ENCODE measurements at regions not wholly inside any gene's neighbourhood (a gene's known extent, or its start where the extent isn't known, plus 50 kb on each side); places are given as distances from the start of the nearest gene placed in this dataset.

DNA sequence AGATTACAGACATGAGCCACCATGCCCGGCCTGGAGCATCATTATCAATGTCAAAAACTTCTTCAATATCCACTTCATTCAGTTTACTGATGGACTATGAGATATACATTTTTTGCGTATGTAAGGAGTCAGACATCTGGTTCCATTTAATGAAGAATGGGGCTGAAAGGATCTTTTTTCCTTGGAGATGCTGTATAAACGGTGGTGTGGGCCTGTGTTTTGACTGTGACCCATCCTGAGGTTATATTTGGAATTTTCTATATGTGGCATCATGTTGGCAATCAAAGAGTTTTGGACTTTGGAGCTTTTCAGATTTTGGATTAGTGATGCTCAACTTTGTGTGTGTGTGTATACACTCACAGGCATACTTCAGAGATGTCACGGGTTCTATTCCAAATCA lies 85.7 kb upstream of the FBXL17 start:
- no peaks in the 10 kb centered on the region for H3F3A ChIP-seq (ENCODE audit: low read depth)
- no peak for TF ChIP-seq EZH2phosphoT487 (IDR thresholded peaks at IDR 0.05; ENCODE audit: borderline replicate concordance)
- TF ChIP-seq, protein P1, sequence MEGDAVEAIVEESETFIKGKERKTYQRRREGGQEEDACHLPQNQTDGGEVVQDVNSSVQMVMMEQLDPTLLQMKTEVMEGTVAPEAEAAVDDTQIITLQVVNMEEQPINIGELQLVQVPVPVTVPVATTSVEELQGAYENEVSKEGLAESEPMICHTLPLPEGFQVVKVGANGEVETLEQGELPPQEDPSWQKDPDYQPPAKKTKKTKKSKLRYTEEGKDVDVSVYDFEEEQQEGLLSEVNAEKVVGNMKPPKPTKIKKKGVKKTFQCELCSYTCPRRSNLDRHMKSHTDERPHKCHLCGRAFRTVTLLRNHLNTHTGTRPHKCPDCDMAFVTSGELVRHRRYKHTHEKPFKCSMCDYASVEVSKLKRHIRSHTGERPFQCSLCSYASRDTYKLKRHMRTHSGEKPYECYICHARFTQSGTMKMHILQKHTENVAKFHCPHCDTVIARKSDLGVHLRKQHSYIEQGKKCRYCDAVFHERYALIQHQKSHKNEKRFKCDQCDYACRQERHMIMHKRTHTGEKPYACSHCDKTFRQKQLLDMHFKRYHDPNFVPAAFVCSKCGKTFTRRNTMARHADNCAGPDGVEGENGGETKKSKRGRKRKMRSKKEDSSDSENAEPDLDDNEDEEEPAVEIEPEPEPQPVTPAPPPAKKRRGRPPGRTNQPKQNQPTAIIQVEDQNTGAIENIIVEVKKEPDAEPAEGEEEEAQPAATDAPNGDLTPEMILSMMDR (conservative IDR thresholded peaks at IDR 0.05; ENCODE audit: low read length) = no peak
- H3K9me3 ChIP-seq (ENCODE audit: insufficient read depth, low read depth, low read length) = no peaks in the 10 kb centered on the region
- no peaks in the 10 kb centered on the region for H3K9me2 ChIP-seq (replicated peaks; ENCODE audit: low read depth, low read length)
- H3K4me1 ChIP-seq (ENCODE audit: insufficient read depth, low read length, poor library complexity, severe bottlenecking) = no peaks in the 10 kb centered on the region
- H3K9ac ChIP-seq (ENCODE audit: low read depth, low read length, poor library complexity, severe bottlenecking) = no peak overlapping the region
- no peaks in the 10 kb centered on the region for H3K27me3 ChIP-seq (ENCODE audit: insufficient read depth, low read length, poor library complexity, severe bottlenecking)
- H2AFZ ChIP-seq (ENCODE audit: low read length) = no peak overlapping the region
- no peak overlapping the region for H3K4me2 ChIP-seq (ENCODE audit: low read depth, low read length, poor library complexity, severe bottlenecking)
- no peaks in the 10 kb centered on the region for H3K36me3 ChIP-seq (ENCODE audit: insufficient read depth, low read length)
- H3K4me3 ChIP-seq (ENCODE audit: low read length, poor library complexity, severe bottlenecking) = no peak overlapping the region
- H4K20me1 ChIP-seq (ENCODE audit: insufficient read depth, low read length, poor library complexity, severe bottlenecking) = no peaks in the 10 kb centered on the region
- H3K79me2 ChIP-seq (ENCODE audit: insufficient read depth, low read length) = no peaks in the 10 kb centered on the region

DNA sequence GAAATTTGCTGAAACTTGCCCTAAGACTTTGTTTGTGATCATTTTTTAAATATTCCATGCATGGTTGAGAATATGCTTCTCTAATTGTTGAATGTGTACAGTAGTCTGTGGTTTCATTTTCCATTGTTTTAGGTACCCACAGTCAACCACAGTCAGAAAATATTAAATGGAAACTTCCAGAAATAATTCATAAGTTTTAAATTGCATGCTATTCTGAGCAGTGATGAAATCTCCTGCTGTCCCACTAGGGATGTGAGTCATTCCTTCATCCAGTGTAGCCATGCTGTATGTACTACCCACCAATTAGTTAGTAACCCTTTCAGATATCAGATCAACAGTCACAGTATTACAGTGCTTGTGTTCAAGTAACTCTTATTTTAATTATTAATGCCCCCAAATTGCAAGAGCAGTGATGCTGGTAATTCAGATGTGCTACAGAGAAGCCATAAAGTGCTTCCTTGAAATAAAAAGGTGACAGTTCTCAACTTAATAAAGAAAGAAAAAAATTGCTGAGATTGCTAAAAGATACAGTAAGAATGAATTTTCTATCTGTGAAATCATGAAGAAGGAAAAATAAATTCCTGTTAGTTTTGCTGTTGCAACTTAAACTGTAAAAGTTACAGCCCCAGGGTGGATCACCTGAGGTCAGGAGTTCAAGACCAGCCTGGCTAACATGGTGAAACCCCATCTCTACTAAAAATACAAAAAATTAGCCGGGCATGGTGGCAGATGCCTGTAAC lies 79.9 kb upstream of the FBXL17 start:
- TF ChIP-seq, protein P1 (conservative IDR thresholded peaks at IDR 0.05; ENCODE audit: low read length) = no peak
- TF ChIP-seq EZH2phosphoT487 (IDR thresholded peaks at IDR 0.05; ENCODE audit: borderline replicate concordance) = no peak
- Histone ChIP-seq H3K79me2 (ENCODE audit: insufficient read depth, low read length) (no peaks in the 10 kb centered on the region), H2AFZ (ENCODE audit: low read length) (no peak overlapping the region), H3K36me3 (ENCODE audit: insufficient read depth, low read length) (no peaks in the 10 kb centered on the region), H3K4me2 (ENCODE audit: low read depth, low read length, poor library complexity, severe bottlenecking) (no peak overlapping the region), H3K4me3 (ENCODE audit: low read length, poor library complexity, severe bottlenecking) (no peak overlapping the region), H3F3A (ENCODE audit: low read depth) (no peaks in the 10 kb centered on the region), H3K4me1 (ENCODE audit: insufficient read depth, low read length, poor library complexity, severe bottlenecking) (no peaks in the 10 kb centered on the region), H4K20me1 (ENCODE audit: insufficient read depth, low read length, poor library complexity, severe bottlenecking) (no peaks in the 10 kb centered on the region), H3K9me3 (ENCODE audit: insufficient read depth, low read depth, low read length) (no peaks in the 10 kb centered on the region), H3K9me2 (replicated peaks; ENCODE audit: low read depth, low read length) (no peaks in the 10 kb centered on the region), H3K27me3 (ENCODE audit: insufficient read depth, low read length, poor library complexity, severe bottlenecking) (no peaks in the 10 kb centered on the region), H3K9ac (ENCODE audit: low read depth, low read length, poor library complexity, severe bottlenecking) (no peak overlapping the region)

DNA sequence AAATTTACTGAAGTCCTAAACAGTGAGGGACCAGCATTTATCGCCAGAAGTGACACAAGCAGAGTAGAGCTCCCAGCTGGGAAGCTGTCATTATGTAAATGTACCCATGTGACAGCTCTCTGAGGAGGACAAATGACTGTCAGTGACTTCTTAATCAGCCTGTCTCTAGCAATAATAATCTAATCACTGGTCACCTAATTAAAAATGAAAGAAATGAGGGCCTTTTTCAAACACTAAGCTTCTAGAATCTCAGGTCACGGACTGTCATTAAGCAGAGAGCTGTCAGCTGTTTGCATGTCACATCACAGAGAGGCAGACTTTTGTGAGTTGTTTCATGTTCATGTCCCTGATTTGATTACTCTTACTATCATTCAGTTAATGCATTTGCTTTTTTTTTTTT lies 77.9 kb upstream of the FBXL17 start:
- no peak overlapping the region for H3K4me3 ChIP-seq (ENCODE audit: low read length, poor library complexity, severe bottlenecking)
- TF ChIP-seq EZH2phosphoT487 (IDR thresholded peaks at IDR 0.05; ENCODE audit: borderline replicate concordance) = no peak
- TF ChIP-seq, protein P1 (conservative IDR thresholded peaks at IDR 0.05; ENCODE audit: low read length) = no peak
- no peak overlapping the region for H3K9ac ChIP-seq (ENCODE audit: low read depth, low read length, poor library complexity, severe bottlenecking)
- no peaks in the 10 kb centered on the region for H3K79me2 ChIP-seq (ENCODE audit: insufficient read depth, low read length)
- no peaks in the 10 kb centered on the region for H3K4me1 ChIP-seq (ENCODE audit: insufficient read depth, low read length, poor library complexity, severe bottlenecking)
- no peaks in the 10 kb centered on the region for H3F3A ChIP-seq (ENCODE audit: low read depth)
- no peaks in the 10 kb centered on the region for H3K36me3 ChIP-seq (ENCODE audit: insufficient read depth, low read length)
- H3K27me3 ChIP-seq (ENCODE audit: insufficient read depth, low read length, poor library complexity, severe bottlenecking) = no peaks in the 10 kb centered on the region
- no peaks in the 10 kb centered on the region for H3K9me2 ChIP-seq (replicated peaks; ENCODE audit: low read depth, low read length)
- H4K20me1 ChIP-seq (ENCODE audit: insufficient read depth, low read length, poor library complexity, severe bottlenecking) = no peaks in the 10 kb centered on the region
- no peak overlapping the region for H2AFZ ChIP-seq (ENCODE audit: low read length)
- H3K4me2 ChIP-seq (ENCODE audit: low read depth, low read length, poor library complexity, severe bottlenecking) = no peak overlapping the region
- no peaks in the 10 kb centered on the region for H3K9me3 ChIP-seq (ENCODE audit: insufficient read depth, low read depth, low read length)

Measured in Loucy (cell line).